A673 (cell line): ENCODE measurements at regions not wholly inside any gene's neighbourhood (a gene's known extent, or its start where the extent isn't known, plus 50 kb on each side); places are given as distances from the start of the nearest gene placed in this dataset.

Experiments used
- CTCF ChIP-seq: fragments of 300-800, 200-600 bp; sonication (generic); conservative IDR thresholded peaks from 2 replicates; pipeline ENCODE4 v1.5.1; 2017; ENCODE audit warnings: low read depth, mild to moderate bottlenecking, antibody characterized with exemption, low read length, moderate library complexity, mixed read lengths
- EZH2 ChIP-seq: fragments of 200-600 bp; sonication (generic); IDR thresholded peaks from 2 replicates; pipeline ENCODE4 v1.6.1; 2017; ENCODE audit warnings: borderline replicate concordance, low read depth, mild to moderate bottlenecking, mixed read lengths, antibody characterized with exemption, low read length; ENCODE audit not compliant: poor library complexity, severe bottlenecking

- TF ChIP-seq EZH2 (no peak), CTCF (no peak)
Observed at GRCh38 chr14:65238456-65238855, 136.1 kb upstream of the MAX start.
